ENCODE measurements at regions not wholly inside any gene's neighbourhood (a gene's known extent, or its start where the extent isn't known, plus 50 kb on each side); places are given as distances from the start of the nearest gene placed in this dataset.

DNA sequence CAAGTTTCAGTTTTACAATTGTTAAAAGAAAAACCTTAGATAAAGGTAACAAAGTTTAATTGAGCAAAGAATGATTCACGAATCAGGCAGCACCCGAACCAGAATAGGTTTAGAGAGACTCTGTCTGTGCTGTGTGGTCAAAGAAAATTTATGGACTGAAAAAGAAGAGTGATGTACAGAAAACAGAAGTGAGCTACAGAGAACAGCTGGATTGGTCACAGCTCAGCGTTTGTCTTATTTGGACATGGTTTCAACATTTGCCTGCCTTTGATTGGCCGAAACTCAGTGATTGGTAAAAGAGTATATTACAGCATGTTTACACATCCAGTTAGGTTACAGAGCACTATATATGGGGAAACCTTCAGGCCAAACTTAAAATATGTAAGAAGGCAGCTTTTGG lies 703.2 kb upstream of the STXBP6 start:
- no peaks in the 10 kb centered on the region for H3K27me3 ChIP-seq (ENCODE audit: insufficient read depth, low read length)
- no peak overlapping the region for H3K4me3 ChIP-seq (replicated peaks in 1 of 2; ENCODE audit: low read depth in 1 of 2, low read length in 2 of 2)
- no peaks in the 10 kb centered on the region for H3K9me2 ChIP-seq (ENCODE audit: insufficient read depth)
- intact Hi-C loops (cut with micrococcal nuclease): no loop called here
- no peaks in the 10 kb centered on the region for H4K20me1 ChIP-seq (ENCODE audit: insufficient read depth)
- no peaks in the 10 kb centered on the region for H3K36me3 ChIP-seq (ENCODE audit: control insufficient read depth in 1 of 2, insufficient read depth in 2 of 2, low read length in 2 of 2)
- no peak overlapping the region for H3K27ac ChIP-seq (ENCODE audit: low read depth, low read length)
- H3K4me1 ChIP-seq (ENCODE audit: control insufficient read depth in 1 of 2, insufficient read depth in 2 of 2, low read length in 2 of 2): no peaks in the 10 kb centered on the region
- BruUV-seq (replicated peaks): no TSS peak
- H3K9ac ChIP-seq (ENCODE audit: low read length): no peak overlapping the region
- no peak overlapping the region for H3K4me2 ChIP-seq (ENCODE audit: low read length)
- CTCF ChIA-PET: no interaction called here
- H3K9me3 ChIP-seq (ENCODE audit: control insufficient read depth in 1 of 2, insufficient read depth in 1 of 2, low read depth in 1 of 2, low read length in 2 of 2): peaks cover 6 to 20% of the 10 kb centered on the region in 2 experiments; a peak in 2 of 4 replicates
- no peaks in the 10 kb centered on the region for H3K79me2 ChIP-seq (ENCODE audit: insufficient read depth, low read length)
- H2AFZ ChIP-seq (ENCODE audit: low read depth, low read length, poor library complexity, severe bottlenecking): no peak overlapping the region
- ATAC-seq (no peak), DNase-seq (ENCODE audit: low read depth, low spot score) (no peak)
- RAD21 ChIA-PET (ENCODE audit: low non-redundant PET in 1 of 2, low total read pairs in 2 of 2, uncharacterized antibody in 2 of 2, unreplicated experiment in 2 of 2): no interaction called here
- POLR2A ChIA-PET: no interaction called here
- TF ChIP-seq POLR2A (IDR thresholded peaks at IDR 0.05; ENCODE audit: borderline replicate concordance, extremely low read depth, insufficient read depth, insufficient read length): no peak
- TF ChIP-seq, protein P1, sequence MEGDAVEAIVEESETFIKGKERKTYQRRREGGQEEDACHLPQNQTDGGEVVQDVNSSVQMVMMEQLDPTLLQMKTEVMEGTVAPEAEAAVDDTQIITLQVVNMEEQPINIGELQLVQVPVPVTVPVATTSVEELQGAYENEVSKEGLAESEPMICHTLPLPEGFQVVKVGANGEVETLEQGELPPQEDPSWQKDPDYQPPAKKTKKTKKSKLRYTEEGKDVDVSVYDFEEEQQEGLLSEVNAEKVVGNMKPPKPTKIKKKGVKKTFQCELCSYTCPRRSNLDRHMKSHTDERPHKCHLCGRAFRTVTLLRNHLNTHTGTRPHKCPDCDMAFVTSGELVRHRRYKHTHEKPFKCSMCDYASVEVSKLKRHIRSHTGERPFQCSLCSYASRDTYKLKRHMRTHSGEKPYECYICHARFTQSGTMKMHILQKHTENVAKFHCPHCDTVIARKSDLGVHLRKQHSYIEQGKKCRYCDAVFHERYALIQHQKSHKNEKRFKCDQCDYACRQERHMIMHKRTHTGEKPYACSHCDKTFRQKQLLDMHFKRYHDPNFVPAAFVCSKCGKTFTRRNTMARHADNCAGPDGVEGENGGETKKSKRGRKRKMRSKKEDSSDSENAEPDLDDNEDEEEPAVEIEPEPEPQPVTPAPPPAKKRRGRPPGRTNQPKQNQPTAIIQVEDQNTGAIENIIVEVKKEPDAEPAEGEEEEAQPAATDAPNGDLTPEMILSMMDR (IDR thresholded peaks at IDR 0.05 in 2 of 3, conservative IDR thresholded peaks at IDR 0.05 in 1 of 3; ENCODE audit: borderline replicate concordance in 1 of 3, insufficient read depth in 1 of 3, low read depth in 2 of 3, low read length in 2 of 3): no peak
- no peak for TF ChIP-seq EGR1 (IDR thresholded peaks at IDR 0.05; ENCODE audit: low read depth)
- TF ChIP-seq, protein P2, sequence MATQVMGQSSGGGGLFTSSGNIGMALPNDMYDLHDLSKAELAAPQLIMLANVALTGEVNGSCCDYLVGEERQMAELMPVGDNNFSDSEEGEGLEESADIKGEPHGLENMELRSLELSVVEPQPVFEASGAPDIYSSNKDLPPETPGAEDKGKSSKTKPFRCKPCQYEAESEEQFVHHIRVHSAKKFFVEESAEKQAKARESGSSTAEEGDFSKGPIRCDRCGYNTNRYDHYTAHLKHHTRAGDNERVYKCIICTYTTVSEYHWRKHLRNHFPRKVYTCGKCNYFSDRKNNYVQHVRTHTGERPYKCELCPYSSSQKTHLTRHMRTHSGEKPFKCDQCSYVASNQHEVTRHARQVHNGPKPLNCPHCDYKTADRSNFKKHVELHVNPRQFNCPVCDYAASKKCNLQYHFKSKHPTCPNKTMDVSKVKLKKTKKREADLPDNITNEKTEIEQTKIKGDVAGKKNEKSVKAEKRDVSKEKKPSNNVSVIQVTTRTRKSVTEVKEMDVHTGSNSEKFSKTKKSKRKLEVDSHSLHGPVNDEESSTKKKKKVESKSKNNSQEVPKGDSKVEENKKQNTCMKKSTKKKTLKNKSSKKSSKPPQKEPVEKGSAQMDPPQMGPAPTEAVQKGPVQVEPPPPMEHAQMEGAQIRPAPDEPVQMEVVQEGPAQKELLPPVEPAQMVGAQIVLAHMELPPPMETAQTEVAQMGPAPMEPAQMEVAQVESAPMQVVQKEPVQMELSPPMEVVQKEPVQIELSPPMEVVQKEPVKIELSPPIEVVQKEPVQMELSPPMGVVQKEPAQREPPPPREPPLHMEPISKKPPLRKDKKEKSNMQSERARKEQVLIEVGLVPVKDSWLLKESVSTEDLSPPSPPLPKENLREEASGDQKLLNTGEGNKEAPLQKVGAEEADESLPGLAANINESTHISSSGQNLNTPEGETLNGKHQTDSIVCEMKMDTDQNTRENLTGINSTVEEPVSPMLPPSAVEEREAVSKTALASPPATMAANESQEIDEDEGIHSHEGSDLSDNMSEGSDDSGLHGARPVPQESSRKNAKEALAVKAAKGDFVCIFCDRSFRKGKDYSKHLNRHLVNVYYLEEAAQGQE (IDR thresholded peaks at IDR 0.05; ENCODE audit: low read depth): no peak
- TF ChIP-seq FOSL1 (IDR thresholded peaks at IDR 0.05; ENCODE audit: low read depth): no peak
- no peak for TF ChIP-seq CEBPB (IDR thresholded peaks at IDR 0.05; ENCODE audit: low read depth)
- TF ChIP-seq RAD21 (IDR thresholded peaks at IDR 0.05; ENCODE audit: low read depth): no peak
- TF ChIP-seq, protein P3, sequence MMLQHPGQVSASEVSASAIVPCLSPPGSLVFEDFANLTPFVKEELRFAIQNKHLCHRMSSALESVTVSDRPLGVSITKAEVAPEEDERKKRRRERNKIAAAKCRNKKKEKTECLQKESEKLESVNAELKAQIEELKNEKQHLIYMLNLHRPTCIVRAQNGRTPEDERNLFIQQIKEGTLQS (IDR thresholded peaks at IDR 0.05): no peak
- TF ChIP-seq JUND (IDR thresholded peaks at IDR 0.05): no peak
- no peak for TF ChIP-seq POLR2AphosphoS5 (IDR thresholded peaks at IDR 0.05; ENCODE audit: low read depth, low read length)
- TF ChIP-seq ELF1 (IDR thresholded peaks at IDR 0.05; ENCODE audit: borderline replicate concordance, low read depth): no peak
- no peak for TF ChIP-seq ZBTB33 (IDR thresholded peaks at IDR 0.05; ENCODE audit: extremely low read depth, insufficient replicate concordance, low read length)

All from HCT116 (cell line).